Globus pallidus (tissue), 1 donor: ENCODE measurements at regions not wholly inside any gene's neighbourhood (a gene's known extent, or its start where the extent isn't known, plus 50 kb on each side); places are given as distances from the start of the nearest gene placed in this dataset.

Experiments
- DNase-seq: peaks from one replicate; pipeline ENCODE4 v3.0.0-alpha.2; 2015; ENCODE audit warnings: low spot score

DNA sequence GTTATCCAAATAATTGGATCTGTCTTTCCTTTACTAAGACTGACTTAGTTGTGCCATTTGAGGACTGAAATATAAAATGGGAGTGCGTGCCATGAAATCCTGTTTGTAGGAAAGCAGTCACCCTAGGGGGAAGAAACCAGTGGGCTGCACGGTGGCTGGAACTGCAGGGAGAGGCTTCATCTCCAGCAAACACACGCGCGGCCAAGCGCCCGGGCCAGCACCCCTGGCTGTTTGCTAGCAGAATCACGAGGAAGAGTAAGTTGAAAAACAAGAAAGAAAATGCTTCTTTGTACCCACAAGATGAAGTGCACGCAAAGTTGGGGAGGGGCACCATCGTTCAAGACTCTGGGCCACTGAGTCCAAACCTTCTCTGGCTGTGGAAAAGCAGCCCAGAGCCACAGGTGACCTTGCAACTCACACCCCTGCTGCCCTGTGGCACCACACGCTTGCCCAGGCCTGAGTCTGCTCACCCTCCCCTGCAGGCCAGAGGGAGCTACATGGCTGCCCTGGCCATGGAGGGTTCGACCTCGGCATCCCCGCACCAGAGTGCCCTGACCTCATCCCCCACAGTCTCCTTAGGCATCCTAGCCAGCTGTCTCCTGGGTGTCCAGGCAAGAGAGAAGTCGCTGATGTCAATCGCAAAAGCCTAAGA, 55.2 kb downstream of the IRX2 start:
- no peak for DNase-seq

DNA sequence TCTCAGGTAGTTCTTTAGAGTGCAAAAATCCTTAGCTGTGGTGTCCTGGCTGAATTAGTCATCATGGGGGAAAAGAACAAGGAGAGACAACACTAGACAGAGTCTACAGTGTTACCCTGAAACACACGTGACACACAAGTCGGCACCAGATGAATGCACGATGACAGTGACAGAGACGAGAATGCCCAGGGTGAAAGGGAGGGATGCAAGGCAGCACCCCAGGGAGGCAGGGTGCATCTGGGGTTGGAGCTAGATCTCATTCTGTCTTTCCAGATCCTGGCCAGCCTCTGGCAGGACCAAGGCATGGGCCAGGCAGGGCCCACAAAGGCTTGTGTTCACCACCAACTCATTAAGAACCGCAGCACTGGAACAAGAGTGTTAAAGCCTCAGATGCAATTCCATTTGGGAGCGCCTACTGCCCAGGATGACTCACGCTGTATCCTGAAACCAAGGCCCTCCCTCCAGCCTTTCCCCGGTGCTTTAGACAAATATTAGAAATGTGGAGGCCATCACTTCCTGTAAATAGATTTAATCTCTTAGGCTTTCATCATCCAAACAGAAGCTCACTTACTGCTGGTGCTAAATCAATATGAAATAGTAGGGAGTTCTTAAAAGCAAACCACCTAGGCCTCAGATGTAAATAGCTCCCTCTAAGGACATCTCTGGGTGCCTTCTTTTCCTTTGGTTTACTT, 56.1 kb downstream of the IRX2 start:
- DNase-seq: no peak

DNA sequence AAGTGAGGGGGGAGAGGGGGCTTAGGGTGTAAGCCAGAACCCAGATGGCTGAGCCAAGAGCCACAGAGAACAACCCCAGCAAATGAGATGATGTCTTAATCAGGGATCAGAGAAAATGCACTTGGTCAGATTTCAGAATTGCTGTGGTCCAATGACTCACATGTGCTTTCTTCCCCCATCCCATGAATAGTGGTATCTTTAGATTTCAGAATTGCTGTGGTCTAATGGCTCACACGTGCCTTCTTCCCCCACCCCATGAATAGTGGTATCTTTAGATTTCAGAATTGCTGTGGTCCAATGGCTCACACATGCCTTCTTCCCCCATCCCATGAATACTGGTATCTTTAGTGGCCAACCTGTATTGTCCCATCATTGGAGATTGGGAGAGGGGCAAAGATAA, 59.9 kb downstream of the IRX2 start:
- no peak for DNase-seq

DNA sequence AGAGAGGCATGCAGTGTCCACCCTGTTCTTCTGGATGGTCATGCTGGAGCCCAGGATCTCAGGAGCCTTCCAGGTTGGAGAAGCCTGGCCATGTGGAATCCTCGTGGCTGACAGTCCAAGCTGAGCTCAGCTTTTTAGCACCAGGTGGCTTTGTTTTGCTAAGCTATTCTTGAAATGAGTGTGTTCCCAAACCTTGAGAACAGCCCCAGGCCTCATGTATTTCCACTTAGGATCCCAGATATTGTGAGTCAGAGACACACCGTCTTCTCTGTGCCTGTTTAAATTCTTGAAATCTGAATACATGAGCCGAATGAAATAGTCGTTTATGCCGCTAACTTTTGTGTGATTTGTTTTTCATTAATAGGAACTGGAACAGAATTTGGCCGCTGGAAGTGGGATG, 61.2 kb downstream of the IRX2 start:
- no peak for DNase-seq

DNA sequence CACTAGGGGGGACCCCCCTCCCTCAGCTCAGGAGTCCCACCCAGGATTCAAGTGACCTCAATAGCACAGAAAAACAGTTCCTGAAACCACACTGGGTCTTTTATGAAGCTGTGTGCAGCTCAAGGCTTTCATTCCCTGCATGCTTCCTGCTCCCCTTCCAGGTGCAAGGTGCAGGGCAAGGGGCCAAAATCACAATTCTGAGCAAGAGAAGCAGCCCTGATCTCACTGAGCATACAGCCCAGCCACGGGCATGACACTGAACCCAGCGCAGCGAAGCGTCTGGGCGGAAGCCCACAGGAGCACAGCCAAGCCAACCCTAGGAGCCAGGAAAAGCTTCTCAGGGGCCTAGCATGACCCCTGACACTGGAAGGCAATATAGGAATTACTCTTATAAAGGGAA, 62.9 kb downstream of the IRX2 start:
- DNase-seq: no peak

DNA sequence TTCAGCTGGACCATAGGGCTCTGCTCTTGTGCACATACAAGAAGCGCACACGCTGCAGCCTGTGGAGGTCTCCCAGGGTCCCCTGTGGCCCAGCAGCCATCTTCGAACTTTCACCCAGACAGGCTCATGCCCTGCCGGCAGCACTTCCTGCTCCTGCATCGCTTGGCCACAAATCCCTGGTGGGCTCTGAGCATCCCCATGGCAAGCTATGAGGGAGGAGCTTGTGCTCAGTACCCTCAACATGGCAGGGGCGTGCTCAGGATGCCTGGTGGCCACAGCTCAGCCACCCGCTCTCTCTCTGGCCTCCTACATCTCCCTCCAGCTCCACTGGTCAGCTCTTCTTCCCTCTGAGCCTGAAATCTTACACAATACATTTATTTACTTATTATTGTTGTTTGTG, 63.7 kb downstream of the IRX2 start:
- no peak for DNase-seq

DNA sequence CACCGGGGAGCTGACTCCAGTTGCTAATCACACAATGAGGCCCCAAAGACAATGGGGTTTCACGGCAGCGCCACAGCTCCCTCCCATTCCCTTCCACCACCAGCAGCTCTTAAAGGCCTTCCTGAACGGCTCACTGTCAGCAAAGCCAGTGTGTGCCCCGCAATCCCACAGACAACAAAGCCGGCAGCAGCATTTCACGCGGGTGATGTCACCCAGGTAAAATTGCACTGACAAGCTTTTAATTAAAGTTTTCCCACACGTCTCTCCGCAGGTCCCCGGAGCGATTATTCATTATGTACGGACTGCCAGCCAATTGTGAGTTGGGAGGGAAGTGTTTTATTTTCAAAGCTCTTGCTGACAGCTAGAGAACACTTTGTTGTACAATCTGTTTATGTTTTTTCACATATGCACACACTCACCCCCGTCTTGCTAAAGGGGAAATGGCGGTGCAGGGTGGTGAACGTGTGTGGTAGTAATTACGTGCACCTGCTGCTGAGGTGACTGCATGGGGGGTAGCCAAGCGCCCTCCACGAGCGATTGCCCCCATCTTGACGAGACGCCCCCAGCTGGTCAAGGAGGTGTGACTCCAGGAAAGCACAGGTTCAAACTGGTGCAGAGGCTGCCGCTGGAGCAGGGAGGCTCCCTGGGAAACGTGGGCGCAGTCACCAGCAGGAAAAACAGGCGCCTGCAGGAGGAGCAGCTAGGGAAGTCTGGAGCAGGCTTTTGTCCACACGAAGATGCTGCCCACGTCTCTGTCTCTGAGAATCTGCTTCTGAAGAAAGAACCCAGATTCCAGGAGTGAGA, 65.0 kb downstream of the IRX2 start:
- no peak for DNase-seq

DNA sequence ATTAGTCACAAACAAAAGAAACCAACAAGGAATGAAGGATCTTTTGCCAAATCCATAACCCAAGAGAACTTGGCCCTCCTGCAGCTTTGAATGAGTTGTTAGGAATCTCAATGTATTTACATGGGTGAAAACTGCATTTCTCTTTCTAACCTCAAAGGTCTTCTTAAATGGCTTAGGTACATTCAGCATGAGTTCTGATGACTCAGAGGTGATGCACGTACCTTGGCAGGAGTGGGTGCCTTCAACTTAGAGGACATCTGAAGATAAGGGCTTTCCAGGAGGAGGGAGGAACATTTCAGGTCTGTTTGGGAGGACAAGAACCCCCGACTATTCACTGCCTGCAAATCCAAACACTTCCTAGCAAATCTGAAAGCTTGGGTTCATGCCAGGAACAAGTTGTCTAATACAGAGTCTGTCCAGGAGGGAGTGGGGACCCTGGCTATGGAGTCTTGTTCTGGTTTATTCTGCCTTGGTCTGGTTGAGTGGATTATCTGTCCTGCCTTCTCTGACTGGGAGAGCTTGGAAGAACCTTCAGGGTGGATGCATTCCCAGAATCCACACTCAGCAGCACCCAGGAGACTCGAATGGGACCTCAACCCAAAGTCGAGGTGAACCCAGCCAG, 65.7 kb downstream of the IRX2 start:
- no peak for DNase-seq

DNA sequence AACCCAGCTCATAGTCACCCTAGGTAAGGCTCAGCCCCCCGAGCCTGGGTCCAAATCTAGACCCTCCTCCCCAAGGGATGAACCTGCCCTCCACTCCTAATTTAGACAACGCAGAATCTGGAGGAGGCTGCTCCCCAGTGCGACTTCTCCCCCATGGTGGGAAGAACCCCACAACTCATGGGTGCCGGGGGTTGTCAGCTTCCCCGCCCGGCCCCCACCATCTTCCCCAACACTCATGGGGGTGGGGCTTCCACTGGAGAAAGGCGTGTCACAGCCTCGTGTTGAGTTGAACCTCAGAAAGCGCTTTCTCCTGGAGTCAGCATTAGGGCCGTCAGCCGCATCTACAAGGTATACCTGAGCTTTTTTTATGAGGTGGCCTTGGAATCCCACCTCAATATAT, 66.9 kb downstream of the IRX2 start:
- no peak for DNase-seq

DNA sequence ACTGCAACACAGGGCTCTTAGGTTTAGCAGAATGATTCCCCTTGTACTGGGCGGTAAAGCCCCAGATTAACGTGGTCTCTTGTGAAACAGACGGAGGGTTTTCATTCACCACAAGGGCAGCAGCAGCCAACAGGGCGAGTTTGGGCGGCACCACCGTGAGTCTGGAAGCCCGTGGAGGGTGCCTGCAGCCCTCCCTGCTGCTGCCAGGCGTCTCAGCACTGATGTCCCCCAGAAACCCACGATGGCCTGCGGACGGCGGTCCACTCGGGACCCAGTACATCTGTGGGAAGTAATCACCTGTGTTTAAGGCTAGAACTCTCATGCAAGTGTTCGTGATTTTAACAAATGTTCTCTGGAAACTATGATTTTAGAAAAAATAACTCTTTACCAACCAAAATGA, 67.8 kb downstream of the IRX2 start:
- DNase-seq: no peak

DNA sequence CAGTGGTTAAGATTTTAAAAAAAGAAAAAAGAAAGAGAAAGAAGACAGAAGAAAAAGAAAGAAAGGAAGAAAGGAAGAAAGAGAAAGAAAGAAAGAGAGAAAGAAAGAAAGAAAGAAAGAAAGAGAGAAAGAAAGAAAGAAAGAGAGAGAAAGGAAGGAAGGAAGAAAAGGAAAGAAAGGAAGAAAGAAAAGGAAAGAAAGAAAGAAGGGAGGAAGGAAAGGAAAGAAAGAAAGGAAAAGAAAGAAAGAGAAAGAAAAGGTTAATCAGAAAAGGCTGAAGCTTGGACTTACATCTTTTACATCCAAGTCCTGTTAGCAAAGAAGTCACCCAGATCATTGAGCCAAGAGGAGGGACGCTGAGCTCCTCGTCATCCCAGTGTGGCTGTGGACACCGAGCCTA, 70.0 kb downstream of the IRX2 start:
- DNase-seq: no peak

DNA sequence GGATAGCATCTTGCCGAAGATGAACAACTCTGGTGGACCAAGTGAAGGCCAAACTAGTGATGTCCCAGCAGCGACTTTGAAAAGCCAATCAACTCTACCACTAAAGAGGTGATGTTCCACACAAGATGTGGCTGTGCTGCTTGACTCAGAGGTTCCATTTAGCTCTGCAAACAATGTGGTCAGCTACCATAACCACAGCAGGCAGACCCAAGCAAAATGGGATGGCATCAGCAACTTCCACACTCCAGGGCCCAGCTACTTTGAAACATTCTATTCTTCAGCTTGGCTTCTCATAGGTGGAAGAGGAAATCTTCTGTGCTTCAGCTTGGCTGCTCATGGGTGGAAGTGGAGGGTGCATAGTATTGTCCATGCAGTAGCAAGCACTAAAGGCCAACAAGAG, 70.5 kb downstream of the IRX2 start:
- DNase-seq: no peak

DNA sequence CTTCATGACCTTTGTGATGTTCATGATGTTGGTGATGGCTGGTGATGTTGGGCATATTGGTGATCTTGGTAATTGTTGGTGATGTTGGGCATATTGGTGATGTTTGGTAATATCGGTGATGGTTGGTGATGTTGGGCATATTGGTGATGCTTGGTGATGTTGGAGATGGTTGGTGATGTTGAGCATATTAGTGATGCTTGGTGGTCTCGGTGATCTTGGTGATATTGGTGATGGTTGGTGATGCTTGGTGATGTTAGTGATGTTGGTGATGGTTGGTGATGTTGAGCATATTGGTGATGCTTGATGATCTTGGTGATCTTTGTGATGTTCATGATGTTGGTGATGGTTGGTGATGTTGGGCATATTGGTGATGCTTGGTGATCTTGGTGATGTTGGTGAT, 73.8 kb downstream of the IRX2 start:
- DNase-seq: no peak

DNA sequence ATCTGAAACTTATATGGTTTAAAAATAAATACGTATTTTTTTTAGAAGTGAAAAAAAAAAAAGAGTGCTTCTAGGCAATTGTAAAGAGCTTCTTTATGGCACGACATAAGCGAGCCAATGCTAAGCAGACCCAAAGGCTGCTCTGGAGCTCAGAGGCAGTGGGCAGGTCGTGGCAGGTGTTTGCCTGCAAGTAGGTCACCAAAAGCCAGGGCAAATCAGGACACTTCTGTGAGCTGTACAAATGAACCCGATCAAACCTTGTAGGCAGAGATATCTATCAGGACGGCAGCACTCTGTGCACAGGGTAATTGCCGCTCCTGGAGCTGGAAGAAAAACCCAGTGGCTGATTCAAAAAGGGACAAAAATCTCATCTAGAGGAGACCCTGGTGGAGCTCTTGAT, 75.9 kb downstream of the IRX2 start:
- DNase-seq: no peak

DNA sequence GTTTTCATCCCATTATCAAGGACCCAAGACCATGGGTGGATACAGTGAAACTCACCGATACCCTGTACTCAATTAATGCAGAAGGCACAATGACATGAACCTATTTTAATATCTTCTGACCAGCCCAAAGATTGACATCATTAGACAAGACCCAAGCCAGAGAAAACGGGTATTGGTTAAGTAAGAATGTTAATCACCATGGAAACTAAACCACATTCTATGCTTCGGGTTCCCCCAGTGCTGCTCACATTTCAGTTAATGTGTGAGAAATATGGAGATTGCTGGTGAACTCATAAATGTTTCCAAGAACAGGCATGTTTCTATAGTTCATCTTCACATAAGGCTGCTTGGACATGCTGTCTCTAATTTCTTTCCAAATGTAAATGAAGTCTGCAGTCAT, 77.0 kb downstream of the IRX2 start:
- no peak for DNase-seq

DNA sequence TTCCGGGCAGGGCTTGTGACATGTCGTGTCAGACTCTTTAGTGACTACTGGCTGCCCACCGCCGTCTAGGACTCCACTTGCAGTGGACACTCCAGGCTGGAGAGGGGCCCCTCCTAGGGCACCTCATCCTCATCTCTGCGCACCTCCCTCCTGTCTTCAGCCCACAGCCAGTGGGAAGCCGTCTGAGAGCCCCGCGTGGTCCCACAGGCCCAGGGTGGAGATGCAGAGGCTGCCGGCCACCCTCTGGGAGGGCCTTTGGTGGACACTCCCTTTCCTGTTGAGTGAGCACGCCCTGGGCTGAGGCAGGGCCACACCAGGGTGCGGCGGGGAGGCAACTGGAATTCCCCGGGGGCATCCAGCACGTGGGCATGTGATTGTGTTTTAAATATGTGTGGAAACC, 80.5 kb downstream of the IRX2 start:
- DNase-seq: no peak

DNA sequence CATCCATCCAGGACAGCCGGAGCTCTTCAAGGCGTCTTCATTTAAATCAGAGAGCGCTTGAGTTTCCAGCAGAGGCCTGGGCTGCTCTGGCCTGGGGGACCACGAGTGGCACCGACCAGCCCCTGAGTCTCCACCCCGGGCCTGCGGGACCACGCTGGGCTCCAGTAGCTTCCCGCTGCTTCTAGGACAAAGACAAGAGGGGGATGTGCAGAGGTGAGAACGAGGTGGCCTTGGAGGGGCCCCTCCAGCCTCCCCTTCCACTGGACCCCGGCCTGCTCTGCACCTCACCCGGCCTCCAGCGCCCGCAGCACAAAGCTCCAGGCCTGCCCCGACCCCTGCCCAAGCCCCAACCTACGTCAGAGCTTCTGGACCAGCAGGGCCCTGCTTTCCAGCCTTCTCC, 81.6 kb downstream of the IRX2 start:
- no peak for DNase-seq

DNA sequence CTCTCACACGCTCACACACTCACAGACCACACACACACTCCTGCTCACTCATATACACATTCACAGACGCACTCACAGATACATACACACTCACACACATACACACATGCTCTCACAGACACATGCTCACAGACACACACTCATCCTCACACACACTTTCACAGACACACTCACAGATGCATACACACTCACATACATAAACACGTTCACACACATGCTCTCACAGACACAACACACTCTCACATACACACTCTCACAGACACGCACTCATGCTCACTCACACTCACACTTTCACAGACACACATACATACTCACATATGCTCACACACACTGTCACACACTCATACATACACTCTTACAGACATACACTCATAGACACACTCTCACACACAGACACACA, 82.2 kb downstream of the IRX2 start:
- DNase-seq: no peak

DNA sequence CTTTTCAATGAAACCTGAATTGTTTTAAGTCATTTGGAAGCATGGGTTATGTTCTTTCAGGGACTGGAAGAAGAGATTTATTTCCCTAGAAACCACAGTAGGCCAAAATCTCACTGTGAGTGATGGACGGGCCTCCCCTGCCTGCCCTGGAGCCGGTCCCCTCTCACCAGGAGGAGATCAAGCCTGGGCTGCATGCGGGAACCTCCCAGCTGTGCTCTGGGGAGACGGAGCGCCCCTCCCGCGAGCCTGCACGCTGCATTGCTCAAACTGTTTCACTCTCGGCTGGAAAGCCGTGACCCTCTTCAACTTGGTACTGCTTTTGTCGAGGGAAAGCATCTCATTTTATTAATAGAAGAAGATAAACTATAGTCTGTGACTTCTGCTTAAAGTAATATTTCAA, 85.4 kb downstream of the IRX2 start:
- DNase-seq: no peak

DNA sequence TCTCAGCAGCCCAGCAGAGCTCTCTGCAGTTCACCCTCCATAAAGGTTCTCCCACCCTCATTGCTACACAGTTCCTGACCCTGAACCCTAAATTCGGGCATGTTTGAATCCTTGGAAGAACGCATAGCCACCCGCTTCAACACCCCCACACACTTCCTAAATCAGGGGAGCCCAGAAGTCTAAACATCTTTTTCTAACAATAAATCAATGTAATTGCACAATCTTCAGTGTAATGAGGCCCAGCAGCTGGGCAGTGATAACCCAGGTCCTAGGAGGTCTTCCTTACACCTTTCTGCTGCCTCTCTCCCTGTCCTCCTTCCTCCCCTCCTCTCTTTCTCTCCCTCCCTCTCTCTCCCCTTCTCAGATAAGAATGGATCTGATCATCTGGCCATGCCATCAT, 88.0 kb downstream of the IRX2 start:
- no peak for DNase-seq

DNA sequence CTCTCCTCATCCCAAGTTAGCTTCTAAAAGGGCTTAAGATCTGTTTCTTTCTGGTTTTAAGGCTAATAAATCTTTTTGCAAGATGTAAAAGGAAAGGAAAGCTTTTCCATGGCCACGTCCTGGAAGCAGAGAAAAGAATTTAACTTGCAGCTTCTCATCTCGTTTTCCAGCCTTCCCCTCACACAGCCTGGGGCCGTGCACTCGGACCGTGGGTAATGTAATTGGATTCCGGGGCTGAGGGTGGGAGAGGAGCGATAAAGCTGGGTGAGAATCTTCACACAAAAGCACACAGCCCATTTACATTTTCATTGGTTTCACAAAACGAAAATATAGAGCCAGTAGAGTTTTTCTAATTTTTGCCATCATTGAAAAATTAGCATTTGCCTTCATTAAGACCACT, 91.2 kb downstream of the IRX2 start:
- DNase-seq: no peak

DNA sequence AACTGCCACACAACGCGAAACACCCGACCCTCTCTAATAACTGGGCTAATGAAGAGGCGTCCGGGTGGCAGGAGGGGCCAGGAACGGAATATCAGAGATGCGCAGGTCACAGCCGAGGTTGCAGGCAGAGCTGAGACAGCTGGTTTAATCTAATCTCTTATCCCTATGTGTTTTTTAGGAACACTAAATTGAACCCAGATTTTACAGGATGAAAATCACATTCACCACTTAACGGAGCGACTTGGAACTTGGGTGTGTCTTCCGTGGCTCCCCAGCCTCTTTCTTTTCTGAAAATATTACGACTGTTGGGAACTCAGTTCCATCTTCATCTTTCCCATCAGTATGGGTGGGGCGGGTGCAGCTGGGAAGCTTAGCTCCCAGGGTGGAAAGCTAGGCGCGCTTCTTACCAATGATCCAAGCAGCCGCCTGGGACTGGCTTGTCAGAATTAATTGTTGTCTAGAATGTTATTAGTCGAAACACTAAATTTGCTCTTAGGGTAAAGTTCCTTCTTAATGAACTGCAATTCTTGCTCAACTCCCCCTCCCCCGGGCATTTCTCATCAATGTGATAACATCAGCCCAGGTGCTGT, 92.5 kb downstream of the IRX2 start:
- DNase-seq: no peak

DNA sequence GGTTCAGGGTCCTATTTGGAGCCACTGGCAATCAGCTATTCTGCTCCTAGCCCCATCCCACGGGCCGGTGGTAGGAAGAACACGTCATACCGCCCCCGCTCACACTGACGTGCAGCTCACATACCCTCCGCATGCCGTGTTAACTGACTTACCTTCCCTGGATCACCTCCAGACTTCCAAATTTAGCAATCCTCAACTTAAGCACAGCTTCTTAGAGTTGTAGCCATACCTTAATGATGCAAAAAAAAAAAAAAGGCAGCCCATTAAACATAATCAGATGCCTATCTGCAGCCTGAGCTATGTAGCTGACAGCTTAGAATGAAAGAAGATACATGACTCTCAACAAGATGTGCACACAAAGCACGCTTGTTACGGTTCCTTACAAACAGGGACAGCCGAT, 93.0 kb downstream of the IRX2 start:
- DNase-seq: no peak
